ENCODE measurements at regions not wholly inside any gene's neighbourhood (a gene's known extent, or its start where the extent isn't known, plus 50 kb on each side); places are given as distances from the start of the nearest gene placed in this dataset.
"Not testable (repeated sequence)": the region's sequence is repeated elsewhere in the genome, so short reads cannot be mapped to it uniquely, and the experiment has no call there.

- not testable (repeated sequence) for H3K27ac ChIP-seq (ENCODE audit: low read depth, low read length); H2BK15ac ChIP-seq (replicated peaks; ENCODE audit: low read depth); H3K4ac ChIP-seq (ENCODE audit: low read depth, low read length); H4K8ac ChIP-seq (ENCODE audit: low read depth, low read length); H3K4me1 ChIP-seq (ENCODE audit: control insufficient read depth, low read depth, low read length); H2BK5ac ChIP-seq (ENCODE audit: low read length); H2BK120ac ChIP-seq (ENCODE audit: low read depth, low read length); H3K23ac ChIP-seq (ENCODE audit: low read length); H3K79me2 ChIP-seq (ENCODE audit: control insufficient read depth, insufficient read depth, low read length); H3K27me3 ChIP-seq (ENCODE audit: insufficient read depth, low read length, poor library complexity); H3K4me3 ChIP-seq (ENCODE audit: low read length); H4K5ac ChIP-seq (ENCODE audit: low read length); H3K56ac ChIP-seq (ENCODE audit: low read length); H2AK5ac ChIP-seq (ENCODE audit: low read length); H3K18ac ChIP-seq (ENCODE audit: low read length); H3K79me1 ChIP-seq (ENCODE audit: low read length); H3K36me3 ChIP-seq (ENCODE audit: control insufficient read depth, insufficient read depth, low read length); H3K9ac ChIP-seq (ENCODE audit: low read length); H3K4me2 ChIP-seq (ENCODE audit: low read length)
- DNase-seq: peak; percentile 22
- WGBS (ENCODE audit: extremely low coverage, insufficient coverage, low lambda C conversion rate): no CpG with 5 or more reads among the region's 1 CpG
These were observed 317.9 kb downstream of the CGGBP1 start for GRCh38 chr3:87740894-87741293.

DNA sequence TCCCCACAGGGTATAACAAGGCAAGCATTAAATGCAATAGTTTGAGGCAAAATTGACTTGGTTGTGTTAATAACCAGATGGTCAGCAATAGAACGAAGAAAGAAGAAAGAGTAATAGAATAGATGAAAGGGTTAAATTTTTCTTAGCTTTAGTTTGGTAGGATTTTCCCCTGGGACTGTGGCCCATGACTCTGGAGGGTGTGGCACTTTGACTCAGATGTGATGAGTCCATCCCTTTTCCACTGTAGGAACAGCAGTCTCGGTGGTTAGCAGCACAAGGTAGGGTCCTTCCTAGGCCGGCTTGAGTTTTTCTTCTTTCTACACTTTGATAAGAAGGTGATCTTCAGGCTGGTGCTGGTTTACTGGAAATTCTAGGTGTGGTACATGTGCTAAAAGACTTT lies 321.0 kb downstream of the CGGBP1 start:
- not testable (repeated sequence) for H3K79me2 ChIP-seq (ENCODE audit: control insufficient read depth, insufficient read depth, low read length); H3K4me1 ChIP-seq (ENCODE audit: control insufficient read depth, low read depth, low read length); H4K5ac ChIP-seq (ENCODE audit: low read length); H3K4me3 ChIP-seq (ENCODE audit: low read length); H3K9ac ChIP-seq (ENCODE audit: low read length); H3K23ac ChIP-seq (ENCODE audit: low read length); DNase-seq; H4K8ac ChIP-seq (ENCODE audit: low read depth, low read length); H3K79me1 ChIP-seq (ENCODE audit: low read length); H3K4me2 ChIP-seq (ENCODE audit: low read length); H3K36me3 ChIP-seq (ENCODE audit: control insufficient read depth, insufficient read depth, low read length); H3K56ac ChIP-seq (ENCODE audit: low read length); H2BK5ac ChIP-seq (ENCODE audit: low read length); H3K18ac ChIP-seq (ENCODE audit: low read length); H2BK120ac ChIP-seq (ENCODE audit: low read depth, low read length); H3K27ac ChIP-seq (ENCODE audit: low read depth, low read length); H2AK5ac ChIP-seq (ENCODE audit: low read length); H3K4ac ChIP-seq (ENCODE audit: low read depth, low read length); H3K27me3 ChIP-seq (ENCODE audit: insufficient read depth, low read length, poor library complexity); H2BK15ac ChIP-seq (replicated peaks; ENCODE audit: low read depth)
- no CpG with 5 or more reads among the region's 3 CpGs for WGBS (ENCODE audit: extremely low coverage, insufficient coverage, low lambda C conversion rate)

GRCh38 chr3:87733671-87734367 lies 325.0 kb downstream of the CGGBP1 start:
- Histone ChIP-seq H3K4me1 (ENCODE audit: control insufficient read depth, low read depth, low read length) (no peaks in the 10 kb centered on the region), H3K23ac (ENCODE audit: low read length) (no peak overlapping the region), H3K4me2 (ENCODE audit: low read length) (no peak overlapping the region), H4K5ac (ENCODE audit: low read length) (no peak overlapping the region), H3K4me3 (ENCODE audit: low read length) (no peak overlapping the region), H2AK5ac (ENCODE audit: low read length) (no peak overlapping the region), H3K4ac (ENCODE audit: low read depth, low read length) (no peak overlapping the region), H4K8ac (ENCODE audit: low read depth, low read length) (no peak overlapping the region), H3K36me3 (ENCODE audit: control insufficient read depth, insufficient read depth, low read length) (no peaks in the 10 kb centered on the region), H2BK15ac (replicated peaks; ENCODE audit: low read depth) (no peak overlapping the region), H2BK120ac (ENCODE audit: low read depth, low read length) (no peak overlapping the region), H3K56ac (ENCODE audit: low read length) (no peak overlapping the region), H2BK5ac (ENCODE audit: low read length) (no peak overlapping the region), H3K79me1 (ENCODE audit: low read length) (no peaks in the 10 kb centered on the region), H3K18ac (ENCODE audit: low read length) (no peak overlapping the region), H3K9ac (ENCODE audit: low read length) (no peak overlapping the region), H3K27ac (ENCODE audit: low read depth, low read length) (no peak overlapping the region), H3K79me2 (ENCODE audit: control insufficient read depth, insufficient read depth, low read length) (no peaks in the 10 kb centered on the region), H3K27me3 (ENCODE audit: insufficient read depth, low read length, poor library complexity) (no peaks in the 10 kb centered on the region)
- no CpG with 5 or more reads among the region's 10 CpGs for WGBS (ENCODE audit: extremely low coverage, insufficient coverage, low lambda C conversion rate)
- peak; percentile 32 for DNase-seq

GRCh38 chr3:87732294-87732693 lies 326.5 kb downstream of the CGGBP1 start:
- no peak overlapping the region for H3K23ac ChIP-seq (ENCODE audit: low read length)
- no peaks in the 10 kb centered on the region for H3K4me1 ChIP-seq (ENCODE audit: control insufficient read depth, low read depth, low read length)
- no peak overlapping the region for H3K4me3 ChIP-seq (ENCODE audit: low read length)

DNA sequence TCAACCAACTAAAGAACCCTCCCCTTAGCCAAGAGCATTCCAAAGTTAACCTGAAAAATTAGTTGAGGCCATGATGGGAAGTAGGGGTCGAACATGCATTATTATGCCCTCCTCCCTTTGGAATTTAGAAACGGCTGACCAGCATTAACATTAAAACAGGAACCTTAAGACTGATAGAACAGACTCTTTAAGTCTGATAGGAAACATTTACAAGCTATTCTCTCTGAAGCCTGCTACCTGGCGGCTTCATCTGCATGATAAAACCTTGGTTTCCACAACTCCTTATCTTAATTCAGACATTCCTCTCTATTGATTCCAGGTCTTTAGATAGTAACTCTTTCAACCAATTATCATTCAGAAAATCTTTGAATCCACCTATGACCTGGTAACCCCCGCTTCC lies 331.0 kb downstream of the CGGBP1 start:
- H3K4me2 ChIP-seq (ENCODE audit: low read length): no peak overlapping the region
- H2BK120ac ChIP-seq (ENCODE audit: low read depth, low read length): no peak overlapping the region
- peak; percentile 61 for DNase-seq
- no peaks in the 10 kb centered on the region for H3K79me1 ChIP-seq (ENCODE audit: low read length)
- no peak overlapping the region for H2BK15ac ChIP-seq (replicated peaks; ENCODE audit: low read depth)
- no peak overlapping the region for H3K9ac ChIP-seq (ENCODE audit: low read length)
- H2AK5ac ChIP-seq (ENCODE audit: low read length): no peak overlapping the region
- H3K18ac ChIP-seq (ENCODE audit: low read length): no peak overlapping the region
- no peak overlapping the region for H3K4me3 ChIP-seq (ENCODE audit: low read length)
- H3K36me3 ChIP-seq (ENCODE audit: control insufficient read depth, insufficient read depth, low read length): no peaks in the 10 kb centered on the region
- no peaks in the 10 kb centered on the region for H3K27me3 ChIP-seq (ENCODE audit: insufficient read depth, low read length, poor library complexity)
- no peak overlapping the region for H2BK5ac ChIP-seq (ENCODE audit: low read length)
- no peak overlapping the region for H3K56ac ChIP-seq (ENCODE audit: low read length)
- no peak overlapping the region for H4K8ac ChIP-seq (ENCODE audit: low read depth, low read length)
- no CpG with 5 or more reads among the region's 4 CpGs for WGBS (ENCODE audit: extremely low coverage, insufficient coverage, low lambda C conversion rate)
- no peak overlapping the region for H4K5ac ChIP-seq (ENCODE audit: low read length)
- no peaks in the 10 kb centered on the region for H3K4me1 ChIP-seq (ENCODE audit: control insufficient read depth, low read depth, low read length)
- H3K23ac ChIP-seq (ENCODE audit: low read length): no peak overlapping the region
- no peak overlapping the region for H3K4ac ChIP-seq (ENCODE audit: low read depth, low read length)
- H3K27ac ChIP-seq (ENCODE audit: low read depth, low read length): no peak overlapping the region
- H3K79me2 ChIP-seq (ENCODE audit: control insufficient read depth, insufficient read depth, low read length): no peaks in the 10 kb centered on the region

More at GRCh38 chr3:87732294-87732693, 326.5 kb downstream of the CGGBP1 start:
- peak; percentile 6 for DNase-seq
- Histone ChIP-seq H2BK15ac (replicated peaks; ENCODE audit: low read depth) (no peak overlapping the region), H3K79me1 (ENCODE audit: low read length) (no peaks in the 10 kb centered on the region), H3K4me2 (ENCODE audit: low read length) (no peak overlapping the region), H3K36me3 (ENCODE audit: control insufficient read depth, insufficient read depth, low read length) (no peaks in the 10 kb centered on the region), H3K79me2 (ENCODE audit: control insufficient read depth, insufficient read depth, low read length) (no peaks in the 10 kb centered on the region), H3K18ac (ENCODE audit: low read length) (no peak overlapping the region), H3K27ac (ENCODE audit: low read depth, low read length) (no peak overlapping the region), H3K27me3 (ENCODE audit: insufficient read depth, low read length, poor library complexity) (no peaks in the 10 kb centered on the region), H4K5ac (ENCODE audit: low read length) (no peak overlapping the region), H3K9ac (ENCODE audit: low read length) (no peak overlapping the region), H2AK5ac (ENCODE audit: low read length) (no peak overlapping the region), H3K4ac (ENCODE audit: low read depth, low read length) (no peak overlapping the region), H2BK5ac (ENCODE audit: low read length) (no peak overlapping the region), H4K8ac (ENCODE audit: low read depth, low read length) (no peak overlapping the region), H2BK120ac (ENCODE audit: low read depth, low read length) (no peak overlapping the region), H3K56ac (ENCODE audit: low read length) (no peak overlapping the region)
- WGBS (ENCODE audit: extremely low coverage, insufficient coverage, low lambda C conversion rate): no CpG with 5 or more reads among the region's 3 CpGs

- no peak overlapping the region for H3K27ac ChIP-seq (ENCODE audit: low read depth, low read length)
- no peak overlapping the region for H3K56ac ChIP-seq (ENCODE audit: low read length)
- H3K4me1 ChIP-seq (ENCODE audit: control insufficient read depth, low read depth, low read length): no peaks in the 10 kb centered on the region
- H3K79me1 ChIP-seq (ENCODE audit: low read length): no peaks in the 10 kb centered on the region
- H3K36me3 ChIP-seq (ENCODE audit: control insufficient read depth, insufficient read depth, low read length): no peaks in the 10 kb centered on the region
- H4K8ac ChIP-seq (ENCODE audit: low read depth, low read length): no peak overlapping the region
- no peak overlapping the region for H2BK5ac ChIP-seq (ENCODE audit: low read length)
- H3K79me2 ChIP-seq (ENCODE audit: control insufficient read depth, insufficient read depth, low read length): no peaks in the 10 kb centered on the region
- H2BK15ac ChIP-seq (replicated peaks; ENCODE audit: low read depth): no peak overlapping the region
- no peak overlapping the region for H3K9ac ChIP-seq (ENCODE audit: low read length)
- H2AK5ac ChIP-seq (ENCODE audit: low read length): no peak overlapping the region
- H3K4ac ChIP-seq (ENCODE audit: low read depth, low read length): no peak overlapping the region
- no peaks in the 10 kb centered on the region for H3K27me3 ChIP-seq (ENCODE audit: insufficient read depth, low read length, poor library complexity)
- H3K23ac ChIP-seq (ENCODE audit: low read length): no peak overlapping the region
- H3K18ac ChIP-seq (ENCODE audit: low read length): no peak overlapping the region
- H2BK120ac ChIP-seq (ENCODE audit: low read depth, low read length): no peak overlapping the region
- H4K5ac ChIP-seq (ENCODE audit: low read length): no peak overlapping the region
- no CpG with 5 or more reads among the region's 2 CpGs for WGBS (ENCODE audit: extremely low coverage, insufficient coverage, low lambda C conversion rate)
- no peak overlapping the region for H3K4me2 ChIP-seq (ENCODE audit: low read length)
- DNase-seq: no peak
- no peak overlapping the region for H3K4me3 ChIP-seq (ENCODE audit: low read length)
These were observed 339.7 kb downstream of the CGGBP1 start for GRCh38 chr3:87719060-87719459.
